ENCODE measurements at regions not wholly inside any gene's neighbourhood (a gene's known extent, or its start where the extent isn't known, plus 50 kb on each side); places are given as distances from the start of the nearest gene placed in this dataset.

GRCh38 chr2:192345287-192345686 lies 150.6 kb upstream of the TMEFF2 start:
- TF ChIP-seq, protein P1, sequence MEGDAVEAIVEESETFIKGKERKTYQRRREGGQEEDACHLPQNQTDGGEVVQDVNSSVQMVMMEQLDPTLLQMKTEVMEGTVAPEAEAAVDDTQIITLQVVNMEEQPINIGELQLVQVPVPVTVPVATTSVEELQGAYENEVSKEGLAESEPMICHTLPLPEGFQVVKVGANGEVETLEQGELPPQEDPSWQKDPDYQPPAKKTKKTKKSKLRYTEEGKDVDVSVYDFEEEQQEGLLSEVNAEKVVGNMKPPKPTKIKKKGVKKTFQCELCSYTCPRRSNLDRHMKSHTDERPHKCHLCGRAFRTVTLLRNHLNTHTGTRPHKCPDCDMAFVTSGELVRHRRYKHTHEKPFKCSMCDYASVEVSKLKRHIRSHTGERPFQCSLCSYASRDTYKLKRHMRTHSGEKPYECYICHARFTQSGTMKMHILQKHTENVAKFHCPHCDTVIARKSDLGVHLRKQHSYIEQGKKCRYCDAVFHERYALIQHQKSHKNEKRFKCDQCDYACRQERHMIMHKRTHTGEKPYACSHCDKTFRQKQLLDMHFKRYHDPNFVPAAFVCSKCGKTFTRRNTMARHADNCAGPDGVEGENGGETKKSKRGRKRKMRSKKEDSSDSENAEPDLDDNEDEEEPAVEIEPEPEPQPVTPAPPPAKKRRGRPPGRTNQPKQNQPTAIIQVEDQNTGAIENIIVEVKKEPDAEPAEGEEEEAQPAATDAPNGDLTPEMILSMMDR (IDR thresholded peaks at IDR 0.05; ENCODE audit: insufficient read depth, low read depth, low read length): no peak
- no peak for TF ChIP-seq EZH2 (IDR thresholded peaks at IDR 0.05; ENCODE audit: insufficient read depth, low read length)
